ENCODE measurements at regions not wholly inside any gene's neighbourhood (a gene's known extent, or its start where the extent isn't known, plus 50 kb on each side); places are given as distances from the start of the nearest gene placed in this dataset.

DNA sequence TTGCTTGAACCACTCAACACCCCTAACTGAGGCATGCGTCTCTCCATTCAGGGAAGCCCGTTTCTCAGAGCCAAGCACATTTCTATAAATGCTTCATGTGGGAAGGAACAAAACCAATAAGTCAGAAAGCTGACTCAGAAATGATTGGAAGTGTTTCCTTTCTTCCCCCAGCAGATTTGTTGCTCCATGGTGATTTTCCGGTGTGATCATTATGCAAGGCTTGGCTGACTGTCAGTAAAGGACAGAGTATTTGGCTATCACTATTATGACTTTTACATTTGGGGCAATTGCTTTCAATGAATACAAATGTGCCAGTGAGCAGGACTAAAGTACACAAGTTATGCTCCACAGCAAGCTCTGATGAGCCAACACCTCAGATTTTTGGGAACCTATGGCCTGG lies 53.3 kb upstream of the ZC3H11B start:
- no peak overlapping the region for H3K4me3 Mint-ChIP-seq (ENCODE audit: unreplicated experiment)
- no peak for DNase-seq (ENCODE audit: low spot score)
- H3K4me1 Mint-ChIP-seq (ENCODE audit: low read depth): peaks cover 11% of the 10 kb centered on the region
- no peak overlapping the region for H3K27ac Mint-ChIP-seq (ENCODE audit: unreplicated experiment)
- H3K9me3 Mint-ChIP-seq (ENCODE audit: low read depth): no peaks in the 10 kb centered on the region
- H3K36me3 Mint-ChIP-seq (ENCODE audit: low read depth): no peaks in the 10 kb centered on the region
- TF ChIP-seq, protein P1, sequence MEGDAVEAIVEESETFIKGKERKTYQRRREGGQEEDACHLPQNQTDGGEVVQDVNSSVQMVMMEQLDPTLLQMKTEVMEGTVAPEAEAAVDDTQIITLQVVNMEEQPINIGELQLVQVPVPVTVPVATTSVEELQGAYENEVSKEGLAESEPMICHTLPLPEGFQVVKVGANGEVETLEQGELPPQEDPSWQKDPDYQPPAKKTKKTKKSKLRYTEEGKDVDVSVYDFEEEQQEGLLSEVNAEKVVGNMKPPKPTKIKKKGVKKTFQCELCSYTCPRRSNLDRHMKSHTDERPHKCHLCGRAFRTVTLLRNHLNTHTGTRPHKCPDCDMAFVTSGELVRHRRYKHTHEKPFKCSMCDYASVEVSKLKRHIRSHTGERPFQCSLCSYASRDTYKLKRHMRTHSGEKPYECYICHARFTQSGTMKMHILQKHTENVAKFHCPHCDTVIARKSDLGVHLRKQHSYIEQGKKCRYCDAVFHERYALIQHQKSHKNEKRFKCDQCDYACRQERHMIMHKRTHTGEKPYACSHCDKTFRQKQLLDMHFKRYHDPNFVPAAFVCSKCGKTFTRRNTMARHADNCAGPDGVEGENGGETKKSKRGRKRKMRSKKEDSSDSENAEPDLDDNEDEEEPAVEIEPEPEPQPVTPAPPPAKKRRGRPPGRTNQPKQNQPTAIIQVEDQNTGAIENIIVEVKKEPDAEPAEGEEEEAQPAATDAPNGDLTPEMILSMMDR (IDR thresholded peaks at IDR 0.05): no peak
- no peaks in the 10 kb centered on the region for H3K27me3 Mint-ChIP-seq (ENCODE audit: low read depth)

DNA sequence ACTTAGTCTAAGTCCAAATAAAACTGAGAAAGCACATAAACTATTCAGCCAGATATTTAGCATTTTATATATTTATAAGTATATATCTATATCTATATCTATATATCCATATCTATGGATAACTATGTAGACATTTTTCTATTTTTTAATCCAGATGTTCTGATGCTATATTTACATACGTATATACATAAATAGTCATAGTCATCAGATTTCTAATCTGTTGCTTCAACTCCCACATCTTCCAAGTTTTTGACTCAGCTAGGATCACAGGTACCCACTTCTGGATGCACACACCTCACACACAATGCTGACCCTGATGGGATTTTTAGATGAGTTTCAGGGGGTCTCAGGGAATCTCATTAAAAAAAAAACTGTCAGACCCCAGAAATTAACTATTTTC lies 52.2 kb upstream of the ZC3H11B start:
- H3K36me3 Mint-ChIP-seq (ENCODE audit: low read depth): no peaks in the 10 kb centered on the region
- DNase-seq (ENCODE audit: low spot score): no peak
- peaks cover 13% of the 10 kb centered on the region for H3K4me1 Mint-ChIP-seq (ENCODE audit: low read depth)
- H3K27ac Mint-ChIP-seq (ENCODE audit: unreplicated experiment): no peak overlapping the region
- no peaks in the 10 kb centered on the region for H3K9me3 Mint-ChIP-seq (ENCODE audit: low read depth)
- H3K27me3 Mint-ChIP-seq (ENCODE audit: low read depth): no peaks in the 10 kb centered on the region
- H3K4me3 Mint-ChIP-seq (ENCODE audit: unreplicated experiment): no peak overlapping the region
- TF ChIP-seq, protein P1 (IDR thresholded peaks at IDR 0.05): no peak

DNA sequence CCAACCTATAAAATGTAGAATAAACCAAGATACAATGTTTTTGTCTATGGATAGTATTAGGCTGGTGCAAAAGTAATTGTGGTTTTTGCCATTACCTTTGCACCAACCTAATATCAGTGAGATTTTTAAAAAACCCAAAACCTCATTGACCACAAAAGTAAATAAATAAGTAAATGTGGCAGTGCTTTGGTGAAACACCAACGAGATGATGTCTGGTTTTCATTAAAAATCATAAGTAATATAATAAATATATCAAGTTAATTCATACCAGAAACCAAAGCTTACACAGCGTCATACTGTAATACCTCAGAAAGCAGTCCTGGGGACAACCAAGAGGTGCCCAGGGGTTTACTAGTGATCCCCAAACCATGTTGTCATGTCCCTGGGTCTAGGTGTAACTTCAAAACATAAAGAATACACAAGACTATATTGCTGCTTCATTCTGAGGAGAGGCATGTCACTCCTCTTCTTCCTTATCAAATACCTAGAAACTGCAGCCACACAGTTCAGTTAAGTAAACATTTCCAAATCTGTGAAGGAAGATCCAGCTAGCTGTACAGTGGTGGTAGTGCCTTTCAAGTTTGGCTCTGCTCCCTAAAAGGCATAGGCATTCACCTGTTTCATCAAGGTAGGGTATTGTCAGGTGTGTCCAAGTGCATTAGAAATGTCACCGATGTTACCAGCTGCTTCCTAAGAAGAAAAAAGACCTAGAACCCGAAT lies 51.6 kb upstream of the ZC3H11B start:
- no peaks in the 10 kb centered on the region for H3K9me3 Mint-ChIP-seq (ENCODE audit: low read depth)
- TF ChIP-seq, protein P1 (IDR thresholded peaks at IDR 0.05): no peak
- no peak for DNase-seq (ENCODE audit: low spot score)
- no peak overlapping the region for H3K27ac Mint-ChIP-seq (ENCODE audit: unreplicated experiment)
- no peak overlapping the region for H3K4me3 Mint-ChIP-seq (ENCODE audit: unreplicated experiment)
- H3K4me1 Mint-ChIP-seq (ENCODE audit: low read depth): peaks cover 19% of the 10 kb centered on the region
- H3K27me3 Mint-ChIP-seq (ENCODE audit: low read depth): no peaks in the 10 kb centered on the region
- H3K36me3 Mint-ChIP-seq (ENCODE audit: low read depth): no peaks in the 10 kb centered on the region
